ENCODE measurements at regions not wholly inside any gene's neighbourhood (a gene's known extent, or its start where the extent isn't known, plus 50 kb on each side); places are given as distances from the start of the nearest gene placed in this dataset.

DNA sequence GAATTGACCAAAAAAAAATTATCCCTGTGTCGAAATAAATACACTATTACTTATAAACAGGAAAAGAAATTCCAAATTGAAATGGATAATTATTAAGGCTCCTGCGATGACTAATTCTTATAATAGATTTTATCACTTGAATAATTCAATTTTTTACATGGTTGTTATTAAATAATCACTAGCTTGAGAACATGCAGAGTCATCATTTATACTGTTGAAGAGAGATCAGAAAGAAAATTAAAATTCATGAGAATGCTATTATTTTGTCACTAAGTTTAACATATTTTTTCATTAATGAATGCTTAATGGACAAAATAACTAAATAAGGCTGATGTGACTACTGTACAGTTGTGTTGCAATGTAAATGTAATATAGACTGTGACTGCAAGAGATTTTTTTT, 1011.3 kb upstream of the C9orf72 start:
- POLR2A ChIA-PET, result no interaction called here

GRCh38 chr9:28587052-28587451, 1013.8 kb upstream of the C9orf72 start:
- Histone ChIP-seq H3K4me1 (ENCODE audit: control insufficient read depth in 1 of 2, extremely low read depth in 1 of 2, insufficient read depth in 2 of 2, low read length in 2 of 2) (no peaks in the 10 kb centered on the region), H3K27me3 (replicated peaks in 1 of 2; ENCODE audit: control insufficient read depth in 2 of 2, extremely low read depth in 1 of 2, insufficient read depth in 2 of 2, low read length in 1 of 2) (no peaks in the 10 kb centered on the region), H3K36me3 (ENCODE audit: control insufficient read depth in 2 of 2, extremely low read depth in 1 of 2, insufficient read depth in 1 of 2, low read length in 1 of 2) (no peaks in the 10 kb centered on the region), H3K4me3 (ENCODE audit: control insufficient read depth in 1 of 2, extremely low read depth in 1 of 2, low read length in 1 of 2) (no peak overlapping the region), H3K9me3 (no peaks in the 10 kb centered on the region), H3K27ac (ENCODE audit: low read length) (no peak overlapping the region)
- DNase-seq (no peak), ATAC-seq (replicated peaks in 1 of 4) (no peak)
- no peaks in the 10 kb centered on the region for H3K36me3 Mint-ChIP-seq
- peaks cover 7 to 11% (median 11%) of the 10 kb centered on the region in 3 donors for H3K9me3 Mint-ChIP-seq
- no peak overlapping the region for H3K4me3 Mint-ChIP-seq
- CTCF ChIA-PET, result interaction anchor here in 1 of 2 donors (0.7 kb wide), 1 partner anchor 316 kb away, joined by 3 read pairs; no protein-coding TSS in a partner anchor
- POLR2A ChIA-PET, result no interaction called here
- no peaks in the 10 kb centered on the region for H3K4me1 Mint-ChIP-seq
- no peak overlapping the region for H3K27ac Mint-ChIP-seq
- no CpG with 5 or more reads among the region's 1 CpG for WGBS (ENCODE audit: insufficient coverage)
- no peaks in the 10 kb centered on the region for H3K27me3 Mint-ChIP-seq

More for the DNA sequence above, 1011.3 kb upstream of the C9orf72 start:
- no CpG with 5 or more reads among the region's 2 CpGs for WGBS (ENCODE audit: insufficient coverage)
- no peak overlapping the region for H3K4me3 Mint-ChIP-seq
- H3K4me1 Mint-ChIP-seq, result no peaks in the 10 kb centered on the region
- H3K36me3 Mint-ChIP-seq, result no peaks in the 10 kb centered on the region
- CTCF ChIA-PET, result no interaction called here
- DNase-seq (no peak), ATAC-seq (replicated peaks in 1 of 4) (no peak)
- Histone ChIP-seq H3K36me3 (ENCODE audit: control insufficient read depth in 2 of 2, extremely low read depth in 1 of 2, insufficient read depth in 1 of 2, low read length in 1 of 2) (no peaks in the 10 kb centered on the region), H3K9me3 (no peaks in the 10 kb centered on the region), H3K4me3 (ENCODE audit: control insufficient read depth in 1 of 2, extremely low read depth in 1 of 2, low read length in 1 of 2) (no peak overlapping the region), H3K27me3 (replicated peaks in 1 of 2; ENCODE audit: control insufficient read depth in 2 of 2, extremely low read depth in 1 of 2, insufficient read depth in 2 of 2, low read length in 1 of 2) (no peaks in the 10 kb centered on the region), H3K27ac (ENCODE audit: low read length) (no peak overlapping the region), H3K4me1 (ENCODE audit: control insufficient read depth in 1 of 2, extremely low read depth in 1 of 2, insufficient read depth in 2 of 2, low read length in 2 of 2) (no peaks in the 10 kb centered on the region)
- no peaks in the 10 kb centered on the region for H3K27me3 Mint-ChIP-seq
- H3K9me3 Mint-ChIP-seq, result peaks cover 10 to 15% (median 14%) of the 10 kb centered on the region in 3 donors
- no peak overlapping the region for H3K27ac Mint-ChIP-seq

DNA sequence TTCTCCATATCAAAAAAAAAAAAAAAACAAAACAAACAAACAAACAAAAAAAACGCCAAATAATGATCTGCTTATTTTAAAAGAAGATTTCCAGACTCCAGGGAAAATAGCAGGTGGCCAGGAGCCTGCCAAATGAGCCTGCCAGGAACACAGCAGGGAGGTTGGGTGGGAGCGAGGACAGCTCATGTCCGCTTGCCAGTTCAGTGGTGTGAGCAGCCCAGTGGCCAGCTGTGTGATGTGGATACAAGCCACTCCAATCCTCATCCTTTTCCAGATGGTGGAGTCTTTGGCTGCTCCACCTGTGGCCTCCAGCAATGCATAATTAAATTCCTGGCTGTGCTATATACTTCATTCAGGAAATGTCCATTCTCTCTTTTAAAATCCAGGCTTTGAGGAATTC, 1025.1 kb upstream of the C9orf72 start:
- no peak overlapping the region for H3K4me3 ChIP-seq (ENCODE audit: control insufficient read depth in 1 of 2, extremely low read depth in 1 of 2, low read length in 1 of 2)
- H3K36me3 Mint-ChIP-seq, result no peaks in the 10 kb centered on the region
- ChIA-PET POLR2A (no interaction called here), CTCF (no interaction called here)
- H3K36me3 ChIP-seq (ENCODE audit: control insufficient read depth in 2 of 2, extremely low read depth in 1 of 2, insufficient read depth in 1 of 2, low read length in 1 of 2), result no peaks in the 10 kb centered on the region
- no peak overlapping the region for H3K4me3 Mint-ChIP-seq
- no peaks in the 10 kb centered on the region for H3K27me3 ChIP-seq (replicated peaks in 1 of 2; ENCODE audit: control insufficient read depth in 2 of 2, extremely low read depth in 1 of 2, insufficient read depth in 2 of 2, low read length in 1 of 2)
- DNase-seq (no peak), ATAC-seq (replicated peaks in 1 of 4) (no peak)
- H3K27me3 Mint-ChIP-seq, result no peaks in the 10 kb centered on the region
- no CpG with 5 or more reads among the region's 3 CpGs for WGBS (ENCODE audit: insufficient coverage)
- no peaks in the 10 kb centered on the region for H3K4me1 Mint-ChIP-seq
- no peaks in the 10 kb centered on the region for H3K9me3 ChIP-seq
- peaks cover 4 to 10% (median 8%) of the 10 kb centered on the region in 3 donors for H3K9me3 Mint-ChIP-seq
- H3K4me1 ChIP-seq (ENCODE audit: control insufficient read depth in 1 of 2, extremely low read depth in 1 of 2, insufficient read depth in 2 of 2, low read length in 2 of 2), result no peaks in the 10 kb centered on the region
- no peak overlapping the region for H3K27ac ChIP-seq (ENCODE audit: low read length)
- H3K27ac Mint-ChIP-seq, result no peak overlapping the region

GRCh38 chr9:28600226-28600625, 1026.9 kb upstream of the C9orf72 start:
- Histone ChIP-seq H3K27ac (ENCODE audit: low read length) (no peak overlapping the region), H3K27me3 (replicated peaks in 1 of 2; ENCODE audit: control insufficient read depth in 2 of 2, extremely low read depth in 1 of 2, insufficient read depth in 2 of 2, low read length in 1 of 2) (no peaks in the 10 kb centered on the region), H3K4me1 (ENCODE audit: control insufficient read depth in 1 of 2, extremely low read depth in 1 of 2, insufficient read depth in 2 of 2, low read length in 2 of 2) (no peaks in the 10 kb centered on the region), H3K36me3 (ENCODE audit: control insufficient read depth in 2 of 2, extremely low read depth in 1 of 2, insufficient read depth in 1 of 2, low read length in 1 of 2) (no peaks in the 10 kb centered on the region), H3K4me3 (ENCODE audit: control insufficient read depth in 1 of 2, extremely low read depth in 1 of 2, low read length in 1 of 2) (no peak overlapping the region), H3K9me3 (no peaks in the 10 kb centered on the region)
- Mint-ChIP-seq H3K36me3 (no peaks in the 10 kb centered on the region), H3K4me3 (no peak overlapping the region), H3K27ac (no peak overlapping the region), H3K27me3 (no peaks in the 10 kb centered on the region), H3K9me3 (peaks cover 0 to 10% (median 4%) of the 10 kb centered on the region in 3 donors), H3K4me1 (no peaks in the 10 kb centered on the region)
- POLR2A ChIA-PET, result no interaction called here
- no CpG with 5 or more reads among the region's 1 CpG for WGBS (ENCODE audit: insufficient coverage)
- DNase-seq, result no peak
- CTCF ChIA-PET, result no interaction called here
- ATAC-seq (replicated peaks in 1 of 4), result no peak

DNA sequence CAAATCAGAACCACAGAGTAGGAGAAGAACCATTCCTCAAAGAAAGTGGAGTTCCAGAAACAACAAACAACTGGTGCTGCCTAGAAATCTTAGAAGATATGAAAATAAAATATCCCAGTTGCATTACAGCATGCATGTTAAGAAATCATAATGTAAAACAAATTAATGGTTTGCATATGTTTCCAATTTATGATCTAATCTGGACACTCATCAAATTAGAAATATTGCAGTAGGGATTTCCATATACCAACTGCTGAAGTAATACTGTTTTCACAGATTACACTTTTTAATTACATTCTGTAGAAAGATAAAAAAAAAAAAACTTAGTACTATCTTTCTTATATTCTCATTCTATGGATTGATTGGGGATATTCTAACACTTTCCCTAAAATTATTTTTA, 1034.6 kb upstream of the C9orf72 start:
- H3K4me3 Mint-ChIP-seq, result no peak overlapping the region
- CTCF ChIA-PET, result no interaction called here
- no peaks in the 10 kb centered on the region for H3K9me3 ChIP-seq
- H3K4me1 Mint-ChIP-seq, result no peaks in the 10 kb centered on the region
- no peak for ATAC-seq (replicated peaks in 1 of 4)
- no peaks in the 10 kb centered on the region for H3K36me3 ChIP-seq (ENCODE audit: control insufficient read depth in 2 of 2, extremely low read depth in 1 of 2, insufficient read depth in 1 of 2, low read length in 1 of 2)
- POLR2A ChIA-PET, result no interaction called here
- H3K27me3 Mint-ChIP-seq, result no peaks in the 10 kb centered on the region
- no peak overlapping the region for H3K27ac ChIP-seq (ENCODE audit: low read length)
- DNase-seq, result no peak
- H3K27ac Mint-ChIP-seq, result no peak overlapping the region
- H3K36me3 Mint-ChIP-seq, result no peaks in the 10 kb centered on the region
- H3K9me3 Mint-ChIP-seq, result peaks cover 0 to 10% (median 0%) of the 10 kb centered on the region in 3 donors
- no peaks in the 10 kb centered on the region for H3K4me1 ChIP-seq (ENCODE audit: control insufficient read depth in 1 of 2, extremely low read depth in 1 of 2, insufficient read depth in 2 of 2, low read length in 2 of 2)
- no peaks in the 10 kb centered on the region for H3K27me3 ChIP-seq (replicated peaks in 1 of 2; ENCODE audit: control insufficient read depth in 2 of 2, extremely low read depth in 1 of 2, insufficient read depth in 2 of 2, low read length in 1 of 2)
- H3K4me3 ChIP-seq (ENCODE audit: control insufficient read depth in 1 of 2, extremely low read depth in 1 of 2, low read length in 1 of 2), result no peak overlapping the region

DNA sequence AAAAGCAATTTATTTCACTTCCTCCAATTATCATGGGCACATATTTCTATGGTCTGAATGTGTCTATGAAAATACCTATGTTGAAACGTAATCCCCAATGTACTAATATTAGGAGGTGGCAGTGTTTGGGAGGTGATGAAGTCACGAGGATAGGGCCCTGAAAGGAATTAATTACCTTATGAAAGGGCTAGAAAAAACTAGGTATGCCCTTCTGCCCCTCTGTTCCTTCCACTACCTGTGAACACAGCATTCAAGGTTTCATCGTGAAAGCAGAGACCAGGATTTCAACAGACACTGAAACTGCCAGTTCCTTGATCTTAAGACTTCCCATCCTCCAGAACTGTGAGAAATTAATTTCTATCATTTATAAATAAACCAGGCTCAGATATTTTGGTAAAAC, 1037.1 kb upstream of the C9orf72 start:
- no peaks in the 10 kb centered on the region for H3K4me1 ChIP-seq (ENCODE audit: control insufficient read depth in 1 of 2, extremely low read depth in 1 of 2, insufficient read depth in 2 of 2, low read length in 2 of 2)
- H3K4me3 Mint-ChIP-seq, result no peak overlapping the region
- H3K9me3 Mint-ChIP-seq, result peaks cover 0 to 10% (median 0%) of the 10 kb centered on the region in 3 donors
- no peaks in the 10 kb centered on the region for H3K27me3 ChIP-seq (replicated peaks in 1 of 2; ENCODE audit: control insufficient read depth in 2 of 2, extremely low read depth in 1 of 2, insufficient read depth in 2 of 2, low read length in 1 of 2)
- H3K27me3 Mint-ChIP-seq, result no peaks in the 10 kb centered on the region
- no peak for ATAC-seq (replicated peaks in 1 of 4)
- H3K27ac ChIP-seq (ENCODE audit: low read length), result no peak overlapping the region
- POLR2A ChIA-PET, result no interaction called here
- no peaks in the 10 kb centered on the region for H3K36me3 ChIP-seq (ENCODE audit: control insufficient read depth in 2 of 2, extremely low read depth in 1 of 2, insufficient read depth in 1 of 2, low read length in 1 of 2)
- no peaks in the 10 kb centered on the region for H3K9me3 ChIP-seq
- no peak overlapping the region for H3K4me3 ChIP-seq (ENCODE audit: control insufficient read depth in 1 of 2, extremely low read depth in 1 of 2, low read length in 1 of 2)
- no CpG with 5 or more reads among the region's 3 CpGs for whole genome bisulfite sequencing (ENCODE audit: insufficient coverage)
- CTCF ChIA-PET, result no interaction called here
- no peak overlapping the region for H3K27ac Mint-ChIP-seq
- no peaks in the 10 kb centered on the region for H3K36me3 Mint-ChIP-seq
- H3K4me1 Mint-ChIP-seq, result no peaks in the 10 kb centered on the region
- DNase-seq, result no peak

DNA sequence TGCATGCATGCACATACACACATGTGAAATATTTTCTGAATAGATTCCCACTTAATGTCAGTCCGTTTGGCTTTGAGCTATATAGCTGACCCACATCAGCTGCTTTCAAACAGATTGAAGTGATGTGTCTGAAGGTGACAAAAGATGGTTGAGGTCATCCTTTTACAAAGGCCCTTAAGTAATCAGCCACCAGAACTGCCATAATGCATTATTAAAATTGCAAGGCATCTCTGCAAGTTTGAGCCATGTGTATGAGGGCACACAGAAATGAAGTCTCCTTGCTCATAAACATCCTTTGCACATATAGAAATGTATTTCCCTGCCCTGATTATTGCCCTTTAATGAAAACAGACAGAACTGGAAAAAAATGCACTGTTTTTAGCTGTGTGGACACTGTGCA, 1043.0 kb upstream of the C9orf72 start:
- Histone ChIP-seq H3K36me3 (ENCODE audit: control insufficient read depth in 2 of 2, extremely low read depth in 1 of 2, insufficient read depth in 1 of 2, low read length in 1 of 2) (no peaks in the 10 kb centered on the region), H3K4me3 (ENCODE audit: control insufficient read depth in 1 of 2, extremely low read depth in 1 of 2, low read length in 1 of 2) (no peak overlapping the region), H3K4me1 (ENCODE audit: control insufficient read depth in 1 of 2, extremely low read depth in 1 of 2, insufficient read depth in 2 of 2, low read length in 2 of 2) (no peaks in the 10 kb centered on the region), H3K27ac (ENCODE audit: low read length) (no peak overlapping the region), H3K27me3 (replicated peaks in 1 of 2; ENCODE audit: control insufficient read depth in 2 of 2, extremely low read depth in 1 of 2, insufficient read depth in 2 of 2, low read length in 1 of 2) (no peaks in the 10 kb centered on the region), H3K9me3 (no peaks in the 10 kb centered on the region)
- H3K27me3 Mint-ChIP-seq, result no peaks in the 10 kb centered on the region
- no peak overlapping the region for H3K27ac Mint-ChIP-seq
- no CpG with 5 or more reads among the region's 1 CpG for WGBS (ENCODE audit: insufficient coverage)
- CTCF ChIA-PET, result no interaction called here
- H3K4me3 Mint-ChIP-seq, result no peak overlapping the region
- ATAC-seq (replicated peaks in 1 of 4), result no peak
- no peaks in the 10 kb centered on the region for H3K4me1 Mint-ChIP-seq
- no peaks in the 10 kb centered on the region for H3K36me3 Mint-ChIP-seq
- H3K9me3 Mint-ChIP-seq, result peaks cover 4 to 13% (median 5%) of the 10 kb centered on the region in 3 donors
- POLR2A ChIA-PET, result no interaction called here
- DNase-seq, result no peak

All from T-cell (primary cell).